Peyer's patch (tissue), 4 donors: ENCODE measurements at regions not wholly inside any gene's neighbourhood (a gene's known extent, or its start where the extent isn't known, plus 50 kb on each side); places are given as distances from the start of the nearest gene placed in this dataset.

ENCODE experiments used
- CTCF ChIP-seq, 6 experiments: fragments of 450-650 bp in 4 of 6; fragments of 200-600 bp in 2 of 6; sonication (generic) in 1 of 6; IDR thresholded peaks; one replicate each; pipeline ENCODE4 v1.5.1; 2017 to 2019; ENCODE audit warnings: antibody characterized with exemption in 6 of 6, mild to moderate bottlenecking in 3 of 6, moderate library complexity in 1 of 6
- POLR2A ChIP-seq, 2 donors: fragments of 450-650 bp; IDR thresholded peaks; one replicate each; pipeline ENCODE4 v1.5.1; 2017; ENCODE audit warnings: antibody characterized with exemption in 2 of 2, mild to moderate bottlenecking in 2 of 2, moderate library complexity in 2 of 2

GRCh38 chr6:104239971-104240370, 619.7 kb downstream of the HACE1 start:
- no peak for TF ChIP-seq CTCF (IDR thresholded peaks at IDR 0.05)
- no peak for TF ChIP-seq POLR2A (IDR thresholded peaks at IDR 0.05)
